ENCODE measurements at regions not wholly inside any gene's neighbourhood (a gene's known extent, or its start where the extent isn't known, plus 50 kb on each side); places are given as distances from the start of the nearest gene placed in this dataset.

DNA sequence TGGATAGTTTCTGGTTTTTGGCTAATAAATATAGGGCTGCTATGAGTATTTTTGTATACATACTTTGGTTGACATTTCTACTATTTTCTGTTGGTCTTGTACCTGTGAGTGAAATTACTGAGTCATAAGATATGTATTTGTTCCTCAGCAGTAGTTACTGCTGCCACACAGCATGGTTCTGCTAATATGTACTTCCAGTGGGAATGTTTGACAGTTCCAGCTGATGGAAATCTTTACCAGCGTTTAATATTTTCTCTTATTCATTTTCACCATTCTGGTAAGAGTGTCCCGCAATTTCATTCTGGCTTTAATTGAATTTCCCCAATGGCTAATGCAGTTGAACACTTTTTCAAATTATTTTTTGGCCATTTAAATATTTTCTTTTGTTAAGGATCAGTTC, 57.9 kb upstream of the IL1R1 start:
- no peak for DNase-seq (ENCODE audit: low spot score)
- in situ Hi-C loops (cut with MboI; ENCODE audit: low pct_unique_long_range_greater_than_20kb, low sequenced_read_pairs, unreplicated experiment) = no loop called here
- no peak for TF ChIP-seq CTCF (IDR thresholded peaks at IDR 0.05; ENCODE audit: extremely low read depth, insufficient read depth, missing control alignments)

- DNase-seq (ENCODE audit: low spot score) = no peak
- in situ Hi-C loops (cut with MboI; ENCODE audit: low pct_unique_long_range_greater_than_20kb, low sequenced_read_pairs, unreplicated experiment) = no loop called here
Measured at GRCh38 chr2:102085238-102085637, 57.3 kb upstream of the IL1R1 start.

GRCh38 chr2:102086150-102086872, 56.2 kb upstream of the IL1R1 start:
- TF ChIP-seq CTCF (IDR thresholded peaks at IDR 0.05; ENCODE audit: extremely low read depth, insufficient read depth, missing control alignments) = no peak
- in situ Hi-C loops (cut with MboI; ENCODE audit: low pct_unique_long_range_greater_than_20kb, low sequenced_read_pairs, unreplicated experiment) = no loop called here
- DNase-seq (ENCODE audit: low spot score) = no peak

More at GRCh38 chr2:102085238-102085637, 57.3 kb upstream of the IL1R1 start:
- TF ChIP-seq CTCF (IDR thresholded peaks at IDR 0.05; ENCODE audit: extremely low read depth, insufficient read depth, missing control alignments) = no peak

DNA sequence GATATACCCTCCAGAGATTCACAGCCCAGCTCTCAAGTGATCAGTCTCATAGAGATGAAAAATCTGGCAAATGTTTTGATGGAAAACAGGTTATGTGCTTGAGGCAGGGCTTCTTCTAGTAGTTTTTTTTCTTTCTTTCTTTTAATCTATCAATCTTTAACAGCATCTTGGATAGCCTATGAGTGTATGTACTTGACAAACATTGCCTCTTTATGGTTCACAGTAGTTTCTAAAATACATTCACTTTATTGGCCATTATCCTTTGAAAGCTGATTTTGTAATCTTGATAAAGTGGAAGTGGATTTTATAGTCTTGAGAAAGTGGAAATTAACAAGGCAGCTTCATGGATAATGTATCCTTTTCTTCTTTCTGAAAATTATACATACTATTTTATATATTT, 51.4 kb upstream of the IL1R1 start:
- no peak for DNase-seq (ENCODE audit: low spot score)
- TF ChIP-seq CTCF (IDR thresholded peaks at IDR 0.05; ENCODE audit: extremely low read depth, insufficient read depth, missing control alignments) = no peak
- in situ Hi-C loops (cut with MboI; ENCODE audit: low pct_unique_long_range_greater_than_20kb, low sequenced_read_pairs, unreplicated experiment) = no loop called here

DNA sequence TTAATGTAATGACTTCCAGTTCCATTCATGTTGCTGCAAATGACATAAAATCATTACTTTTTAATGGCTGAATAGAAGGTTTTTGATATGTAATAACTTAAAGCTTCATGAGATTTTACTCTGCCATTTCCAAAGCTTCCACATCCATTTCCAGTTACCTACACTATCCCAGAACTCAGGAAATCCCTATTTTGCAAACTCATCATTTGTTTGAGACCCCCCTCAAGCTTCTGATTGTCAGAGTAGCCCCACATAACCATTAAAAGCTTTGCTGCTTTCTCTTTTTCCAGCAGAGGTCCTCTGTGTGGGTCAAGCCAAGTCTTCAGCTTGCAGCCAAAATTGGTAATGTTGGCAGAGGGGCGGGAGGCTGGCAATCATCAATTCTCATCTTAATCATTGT, 50.6 kb upstream of the IL1R1 start:
- no peak for TF ChIP-seq CTCF (IDR thresholded peaks at IDR 0.05; ENCODE audit: extremely low read depth, insufficient read depth, missing control alignments)
- DNase-seq (ENCODE audit: low spot score) = no peak
- in situ Hi-C loops (cut with MboI; ENCODE audit: low pct_unique_long_range_greater_than_20kb, low sequenced_read_pairs, unreplicated experiment) = no loop called here

DNA sequence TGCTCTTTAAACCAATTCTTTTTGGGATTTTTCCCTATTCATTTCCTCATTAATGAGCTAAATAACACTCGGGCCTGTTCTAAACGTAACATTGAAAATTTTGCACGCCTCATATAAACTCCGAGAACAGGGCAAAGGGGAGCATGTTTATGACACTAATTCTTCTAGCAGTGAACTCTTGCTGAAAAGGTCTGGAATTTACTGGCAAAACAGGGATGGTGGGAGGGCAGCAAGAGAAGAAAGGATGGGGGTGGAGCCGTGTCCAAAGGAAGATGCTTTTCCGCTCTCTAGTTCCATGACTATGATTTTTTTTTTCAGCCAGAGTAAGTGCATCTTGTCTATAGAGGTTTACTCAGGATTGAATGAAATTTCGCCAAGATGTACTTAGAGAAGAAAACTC, 50.0 kb upstream of the IL1R1 start:
- DNase-seq (ENCODE audit: low spot score) = no peak
- in situ Hi-C loops (cut with MboI; ENCODE audit: low pct_unique_long_range_greater_than_20kb, low sequenced_read_pairs, unreplicated experiment) = no loop called here
- TF ChIP-seq CTCF (IDR thresholded peaks at IDR 0.05; ENCODE audit: extremely low read depth, insufficient read depth, missing control alignments) = no peak

All from GM13977 (cell line).